GM12891 (cell line): ENCODE measurements at regions not wholly inside any gene's neighbourhood (a gene's known extent, or its start where the extent isn't known, plus 50 kb on each side); places are given as distances from the start of the nearest gene placed in this dataset.

Source experiments
- DNase-seq: peaks from one replicate; pipeline ENCODE4 v3.0.0; 2011; ENCODE audit warnings: low spot score; ENCODE audit not compliant: insufficient read length
- FAIRE-seq: peaks from 2 replicates; lab custom pipeline; 2011; peaks lifted over from hg19 to GRCh38; lab: Jason Lieb, UNC
- PAX5 ChIP-seq: IDR thresholded peaks from 2 replicates; pipeline ENCODE4 v1.6.1; 2011; ENCODE audit warnings: low read length, moderate library complexity, mild to moderate bottlenecking; ENCODE audit not compliant: insufficient read depth, severe bottlenecking
- POLR2A ChIP-seq: IDR thresholded peaks from 2 replicates; pipeline ENCODE4 v1.6.1; 2011; ENCODE audit warnings: low read depth, low read length, control low read depth
- POLR2AphosphoS5 ChIP-seq: IDR thresholded peaks from 2 replicates; pipeline ENCODE4 v1.6.1; 2011; ENCODE audit warnings: low read depth, low read length, control low read depth
- POU2F2 ChIP-seq: IDR thresholded peaks from 2 replicates; pipeline ENCODE4 v1.6.1; 2011; ENCODE audit warnings: low read depth, mild to moderate bottlenecking, control low read depth, low read length, moderate library complexity
- SPI1 ChIP-seq: IDR thresholded peaks from 2 replicates; pipeline ENCODE4 v1.6.1; 2011; ENCODE audit warnings: low read depth, low read length, control low read depth
- TAF1 ChIP-seq: IDR thresholded peaks from 2 replicates; pipeline ENCODE4 v1.6.1; 2011; ENCODE audit warnings: low read depth, low read length, control low read depth

GRCh38 chr16:64742455-64743223, 379.2 kb downstream of the CDH11 start:
- no peak for TF ChIP-seq TAF1
- TF ChIP-seq PAX5: no peak
- TF ChIP-seq POLR2AphosphoS5: no peak
- TF ChIP-seq POU2F2: no peak
- no peak for TF ChIP-seq POLR2A
- no peak for TF ChIP-seq SPI1
- FAIRE-seq: no peak
- DNase-seq: no peak

- FAIRE-seq: no peak
- DNase-seq: no peak
- TF ChIP-seq POLR2AphosphoS5 (no peak), POLR2A (no peak), TAF1 (no peak), SPI1 (no peak), PAX5 (no peak), POU2F2 (no peak)
Measured at GRCh38 chr16:64740261-64740660, 381.6 kb downstream of the CDH11 start.

- no peak for DNase-seq
- no peak for FAIRE-seq
- TF ChIP-seq PAX5 (no peak), POLR2AphosphoS5 (no peak)
Measured at GRCh38 chr16:64738321-64738960, 383.4 kb downstream of the CDH11 start.

DNA sequence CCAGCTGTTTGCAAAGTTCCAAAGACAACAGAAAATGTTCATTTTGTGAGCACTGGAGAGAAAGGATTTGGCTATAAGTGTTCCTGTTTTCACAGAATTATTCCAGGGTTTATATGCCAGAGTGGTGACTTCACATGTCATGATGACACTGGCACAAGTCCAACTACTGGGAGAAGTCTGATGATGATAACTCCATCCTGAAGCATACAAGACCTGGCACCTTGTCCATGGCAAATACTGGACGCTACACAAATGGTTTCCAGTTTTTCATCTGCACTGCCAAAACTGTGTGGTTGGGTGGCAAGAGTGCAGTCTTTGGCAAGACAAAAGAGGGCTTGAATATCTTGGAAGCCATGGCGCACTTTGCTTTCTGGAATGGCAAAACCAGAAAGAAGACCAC, 385.0 kb downstream of the CDH11 start:
- no peak for TF ChIP-seq POLR2A
- no peak for TF ChIP-seq POU2F2
- no peak for TF ChIP-seq SPI1
- no peak for TF ChIP-seq TAF1
- no peak for TF ChIP-seq PAX5
- TF ChIP-seq POLR2AphosphoS5: no peak
- DNase-seq (no peak), FAIRE-seq (no peak)

- no peak for DNase-seq
- no peak for FAIRE-seq
- no peak for TF ChIP-seq POU2F2
- TF ChIP-seq POLR2A: no peak
- TF ChIP-seq POLR2AphosphoS5: no peak
- no peak for TF ChIP-seq SPI1
- no peak for TF ChIP-seq TAF1
- TF ChIP-seq PAX5: no peak
Measured at GRCh38 chr16:64731891-64732290, 390.0 kb downstream of the CDH11 start.

- FAIRE-seq (no peak), DNase-seq (no peak)
- no peak for TF ChIP-seq SPI1
- no peak for TF ChIP-seq PAX5
- no peak for TF ChIP-seq TAF1
- no peak for TF ChIP-seq POLR2AphosphoS5
- no peak for TF ChIP-seq POLR2A
- TF ChIP-seq POU2F2: no peak
Measured at GRCh38 chr16:64730261-64730660, 391.6 kb downstream of the CDH11 start.

DNA sequence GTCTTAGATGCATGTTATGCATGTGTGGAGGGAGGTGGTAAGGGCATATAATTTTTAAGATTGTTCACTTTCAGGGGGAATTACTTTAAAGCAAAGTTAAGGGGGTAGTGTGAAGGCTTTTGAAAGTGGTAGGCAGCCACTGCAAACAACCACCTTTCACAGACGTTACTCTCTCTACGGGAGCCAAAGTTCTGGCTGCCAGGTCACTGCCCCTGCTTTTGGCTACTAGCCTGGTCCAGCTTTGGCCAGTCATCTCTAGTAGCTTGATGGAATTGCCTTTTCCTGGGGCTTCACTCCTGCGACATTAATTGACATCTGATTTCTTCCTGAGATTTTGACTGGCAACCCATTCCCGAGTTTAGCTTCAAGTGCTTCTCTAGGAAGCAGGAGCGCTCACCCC, 397.5 kb downstream of the CDH11 start:
- no peak for DNase-seq
- FAIRE-seq: no peak
- TF ChIP-seq POLR2AphosphoS5: no peak
- no peak for TF ChIP-seq POLR2A
- no peak for TF ChIP-seq SPI1
- no peak for TF ChIP-seq POU2F2
- TF ChIP-seq TAF1: no peak
- TF ChIP-seq PAX5: no peak

DNA sequence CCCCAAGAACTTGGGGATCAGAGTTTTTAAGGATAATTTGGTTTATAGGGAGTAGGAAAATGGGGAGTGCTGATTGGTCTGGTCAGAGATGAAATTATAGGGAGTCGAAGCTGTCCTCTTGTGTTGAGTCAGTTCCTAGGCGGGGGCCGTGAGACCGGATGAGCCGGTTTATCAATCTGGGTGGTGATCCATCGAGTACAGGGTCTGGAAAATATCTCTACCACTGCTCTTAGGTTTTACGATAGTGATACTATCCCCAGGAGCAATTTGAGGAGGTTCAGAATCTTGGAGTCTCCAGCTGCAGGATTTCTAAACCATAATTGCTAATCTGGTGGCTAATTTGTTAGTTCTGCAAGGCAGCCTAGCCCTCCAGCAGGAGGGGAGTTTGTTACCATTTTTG, 403.4 kb downstream of the CDH11 start:
- DNase-seq: no peak
- TF ChIP-seq TAF1 (no peak), SPI1 (no peak), POU2F2 (no peak), POLR2AphosphoS5 (no peak), PAX5 (no peak), POLR2A (no peak)
- no peak for FAIRE-seq

DNA sequence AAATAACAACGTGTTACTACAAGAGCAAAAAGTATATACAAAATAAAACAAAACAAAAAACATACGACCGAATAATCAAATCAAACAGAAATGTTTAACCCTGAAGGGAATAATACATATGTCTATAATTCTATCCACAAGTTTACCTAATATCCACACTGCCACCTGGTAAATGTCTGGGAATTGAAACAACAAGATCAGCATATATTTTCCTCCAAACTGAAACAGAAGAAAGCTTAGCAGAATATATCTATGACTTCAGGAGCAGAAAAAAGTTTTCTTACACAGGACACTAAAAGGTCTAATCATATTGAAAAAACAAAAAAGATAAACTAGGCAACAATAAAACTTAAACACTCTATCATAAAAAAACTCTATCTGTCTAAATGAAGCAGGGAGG, 404.0 kb downstream of the CDH11 start:
- DNase-seq (no peak), FAIRE-seq (no peak)
- no peak for TF ChIP-seq SPI1
- TF ChIP-seq POLR2A: no peak
